Activated T-cell treated with anti-CD3 and anti-CD28 coated beads for 4 hours (primary cell): ENCODE measurements at regions not wholly inside any gene's neighbourhood (a gene's known extent, or its start where the extent isn't known, plus 50 kb on each side); places are given as distances from the start of the nearest gene placed in this dataset.

Source experiments
- DNase-seq: peaks from one replicate; pipeline ENCODE4 v3.0.0-alpha.2; 2020

- DNase-seq, result no peak
These were observed 50.2 kb upstream of the CCND2 start for GRCh38 chr12:4223273-4223845.

- no peak for DNase-seq
These were observed 52.3 kb upstream of the CCND2 start for GRCh38 chr12:4221258-4221620.

GRCh38 chr12:4220536-4221257 is 52.9 kb upstream of the CCND2 start:
- DNase-seq, result no peak

GRCh38 chr12:4217091-4217490 is 56.5 kb upstream of the CCND2 start:
- DNase-seq, result no peak

GRCh38 chr12:4216187-4216927 is 57.2 kb upstream of the CCND2 start:
- DNase-seq, result no peak

- no peak for DNase-seq
These were observed 58.1 kb upstream of the CCND2 start for GRCh38 chr12:4215229-4216186.

GRCh38 chr12:4214877-4215228 is 58.7 kb upstream of the CCND2 start:
- DNase-seq, result no peak

- no peak for DNase-seq
These were observed 60.1 kb upstream of the CCND2 start for GRCh38 chr12:4213471-4213870.

GRCh38 chr12:4212845-4213244 is 60.7 kb upstream of the CCND2 start:
- no peak for DNase-seq

- DNase-seq, result no peak
These were observed 62.2 kb upstream of the CCND2 start for GRCh38 chr12:4211372-4211771.

- DNase-seq, result no peak
These were observed 63.4 kb upstream of the CCND2 start for GRCh38 chr12:4210183-4210582.

GRCh38 chr12:4206470-4206869 is 67.1 kb upstream of the CCND2 start:
- no peak for DNase-seq

- no peak for DNase-seq
These were observed 69.7 kb upstream of the CCND2 start for GRCh38 chr12:4203772-4204376.

GRCh38 chr12:4202918-4203317 is 70.6 kb upstream of the CCND2 start:
- DNase-seq, result no peak

- DNase-seq, result no peak
These were observed 71.1 kb upstream of the CCND2 start for GRCh38 chr12:4202487-4202886.

GRCh38 chr12:4201333-4202100 is 72.0 kb upstream of the CCND2 start:
- DNase-seq, result no peak

- no peak for DNase-seq
These were observed 75.4 kb upstream of the CCND2 start for GRCh38 chr12:4197922-4198763.

GRCh38 chr12:4196805-4197420 is 76.6 kb upstream of the CCND2 start:
- no peak for DNase-seq

GRCh38 chr12:4194668-4195067 is 78.9 kb upstream of the CCND2 start:
- no peak for DNase-seq

- DNase-seq, result no peak
These were observed 79.7 kb upstream of the CCND2 start for GRCh38 chr12:4193821-4194220.

- no peak for DNase-seq
These were observed 81.9 kb upstream of the CCND2 start for GRCh38 chr12:4191642-4192041.
